ENCODE measurements at regions not wholly inside any gene's neighbourhood (a gene's known extent, or its start where the extent isn't known, plus 50 kb on each side); places are given as distances from the start of the nearest gene placed in this dataset.

DNA sequence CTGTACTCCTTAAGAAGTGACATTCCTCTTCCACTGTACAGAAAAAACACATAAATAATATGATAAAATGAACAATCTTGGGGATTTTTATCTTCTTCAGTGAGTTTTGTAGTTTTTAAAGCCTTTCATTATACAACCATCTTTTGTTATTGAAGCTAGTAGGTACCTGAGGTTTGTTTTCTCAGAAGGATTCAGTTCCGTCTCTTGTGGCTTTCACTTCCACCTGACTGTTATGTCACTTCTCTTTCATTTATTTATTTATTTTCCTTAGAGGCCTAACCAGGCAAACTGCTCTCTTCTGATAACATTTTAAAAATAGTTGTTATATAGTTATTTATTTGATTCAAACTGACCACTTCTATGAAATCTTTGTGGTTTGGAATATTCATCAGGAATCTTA, 464.2 kb downstream of the CCDC85A start:
- TF ChIP-seq, protein P1, sequence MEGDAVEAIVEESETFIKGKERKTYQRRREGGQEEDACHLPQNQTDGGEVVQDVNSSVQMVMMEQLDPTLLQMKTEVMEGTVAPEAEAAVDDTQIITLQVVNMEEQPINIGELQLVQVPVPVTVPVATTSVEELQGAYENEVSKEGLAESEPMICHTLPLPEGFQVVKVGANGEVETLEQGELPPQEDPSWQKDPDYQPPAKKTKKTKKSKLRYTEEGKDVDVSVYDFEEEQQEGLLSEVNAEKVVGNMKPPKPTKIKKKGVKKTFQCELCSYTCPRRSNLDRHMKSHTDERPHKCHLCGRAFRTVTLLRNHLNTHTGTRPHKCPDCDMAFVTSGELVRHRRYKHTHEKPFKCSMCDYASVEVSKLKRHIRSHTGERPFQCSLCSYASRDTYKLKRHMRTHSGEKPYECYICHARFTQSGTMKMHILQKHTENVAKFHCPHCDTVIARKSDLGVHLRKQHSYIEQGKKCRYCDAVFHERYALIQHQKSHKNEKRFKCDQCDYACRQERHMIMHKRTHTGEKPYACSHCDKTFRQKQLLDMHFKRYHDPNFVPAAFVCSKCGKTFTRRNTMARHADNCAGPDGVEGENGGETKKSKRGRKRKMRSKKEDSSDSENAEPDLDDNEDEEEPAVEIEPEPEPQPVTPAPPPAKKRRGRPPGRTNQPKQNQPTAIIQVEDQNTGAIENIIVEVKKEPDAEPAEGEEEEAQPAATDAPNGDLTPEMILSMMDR (IDR thresholded peaks at IDR 0.05) = no peak
- TF ChIP-seq POLR2A (IDR thresholded peaks at IDR 0.05) (no peak), EP300 (IDR thresholded peaks at IDR 0.05) (no peak)

Measured in tibial nerve (tissue), 4 donors.